ENCODE measurements at regions not wholly inside any gene's neighbourhood (a gene's known extent, or its start where the extent isn't known, plus 50 kb on each side); places are given as distances from the start of the nearest gene placed in this dataset.

DNA sequence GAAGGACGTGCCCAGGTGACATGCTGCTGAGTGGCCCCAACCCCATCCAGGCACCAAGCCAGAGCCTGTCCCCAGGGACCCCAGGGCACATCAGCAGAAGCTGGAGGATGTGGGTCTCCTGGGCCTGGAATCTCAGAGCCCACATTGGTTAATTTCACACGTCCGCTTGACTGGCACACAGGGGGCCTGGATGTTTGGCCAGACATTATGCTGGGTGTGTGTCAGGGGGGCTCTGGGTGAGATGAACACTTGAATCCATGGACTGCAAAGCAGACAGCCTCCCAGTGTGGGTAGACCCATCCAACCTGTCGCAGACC, 79.1 kb upstream of the RET start:
- TF ChIP-seq, protein P1, sequence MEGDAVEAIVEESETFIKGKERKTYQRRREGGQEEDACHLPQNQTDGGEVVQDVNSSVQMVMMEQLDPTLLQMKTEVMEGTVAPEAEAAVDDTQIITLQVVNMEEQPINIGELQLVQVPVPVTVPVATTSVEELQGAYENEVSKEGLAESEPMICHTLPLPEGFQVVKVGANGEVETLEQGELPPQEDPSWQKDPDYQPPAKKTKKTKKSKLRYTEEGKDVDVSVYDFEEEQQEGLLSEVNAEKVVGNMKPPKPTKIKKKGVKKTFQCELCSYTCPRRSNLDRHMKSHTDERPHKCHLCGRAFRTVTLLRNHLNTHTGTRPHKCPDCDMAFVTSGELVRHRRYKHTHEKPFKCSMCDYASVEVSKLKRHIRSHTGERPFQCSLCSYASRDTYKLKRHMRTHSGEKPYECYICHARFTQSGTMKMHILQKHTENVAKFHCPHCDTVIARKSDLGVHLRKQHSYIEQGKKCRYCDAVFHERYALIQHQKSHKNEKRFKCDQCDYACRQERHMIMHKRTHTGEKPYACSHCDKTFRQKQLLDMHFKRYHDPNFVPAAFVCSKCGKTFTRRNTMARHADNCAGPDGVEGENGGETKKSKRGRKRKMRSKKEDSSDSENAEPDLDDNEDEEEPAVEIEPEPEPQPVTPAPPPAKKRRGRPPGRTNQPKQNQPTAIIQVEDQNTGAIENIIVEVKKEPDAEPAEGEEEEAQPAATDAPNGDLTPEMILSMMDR (IDR thresholded peaks at IDR 0.05), result no peak
- no peak for TF ChIP-seq ZFX (IDR thresholded peaks at IDR 0.05; ENCODE audit: borderline replicate concordance)
